ENCODE measurements at regions not wholly inside any gene's neighbourhood (a gene's known extent, or its start where the extent isn't known, plus 50 kb on each side); places are given as distances from the start of the nearest gene placed in this dataset.

DNA sequence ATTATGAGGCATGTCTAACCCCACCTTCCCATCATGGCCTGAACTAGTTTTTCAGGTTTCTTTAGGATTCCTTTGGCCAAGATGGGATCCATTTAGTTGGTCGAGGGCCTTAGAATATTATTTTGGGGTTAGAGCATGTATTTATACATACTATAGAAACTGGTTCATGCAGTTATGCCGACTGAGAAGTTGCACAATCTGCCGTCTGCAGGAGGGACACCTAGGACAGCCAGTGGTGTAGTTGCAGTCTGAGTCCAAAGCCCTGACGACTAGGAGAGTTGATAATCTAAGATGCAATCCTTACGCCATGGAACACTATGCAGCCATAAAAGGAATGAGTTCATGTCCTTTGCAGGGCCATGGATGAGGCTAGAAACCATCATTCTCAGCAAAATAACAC lies 424.0 kb downstream of the SHISA9 start:
- TF ChIP-seq, protein P1, sequence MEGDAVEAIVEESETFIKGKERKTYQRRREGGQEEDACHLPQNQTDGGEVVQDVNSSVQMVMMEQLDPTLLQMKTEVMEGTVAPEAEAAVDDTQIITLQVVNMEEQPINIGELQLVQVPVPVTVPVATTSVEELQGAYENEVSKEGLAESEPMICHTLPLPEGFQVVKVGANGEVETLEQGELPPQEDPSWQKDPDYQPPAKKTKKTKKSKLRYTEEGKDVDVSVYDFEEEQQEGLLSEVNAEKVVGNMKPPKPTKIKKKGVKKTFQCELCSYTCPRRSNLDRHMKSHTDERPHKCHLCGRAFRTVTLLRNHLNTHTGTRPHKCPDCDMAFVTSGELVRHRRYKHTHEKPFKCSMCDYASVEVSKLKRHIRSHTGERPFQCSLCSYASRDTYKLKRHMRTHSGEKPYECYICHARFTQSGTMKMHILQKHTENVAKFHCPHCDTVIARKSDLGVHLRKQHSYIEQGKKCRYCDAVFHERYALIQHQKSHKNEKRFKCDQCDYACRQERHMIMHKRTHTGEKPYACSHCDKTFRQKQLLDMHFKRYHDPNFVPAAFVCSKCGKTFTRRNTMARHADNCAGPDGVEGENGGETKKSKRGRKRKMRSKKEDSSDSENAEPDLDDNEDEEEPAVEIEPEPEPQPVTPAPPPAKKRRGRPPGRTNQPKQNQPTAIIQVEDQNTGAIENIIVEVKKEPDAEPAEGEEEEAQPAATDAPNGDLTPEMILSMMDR (IDR thresholded peaks at IDR 0.05; ENCODE audit: low read depth, low read length), result no peak
- TF ChIP-seq EZH2phosphoT487 (IDR thresholded peaks at IDR 0.05; ENCODE audit: low read depth), result no peak

All from OCI-LY3 (cell line).